ENCODE measurements at regions not wholly inside any gene's neighbourhood (a gene's known extent, or its start where the extent isn't known, plus 50 kb on each side); places are given as distances from the start of the nearest gene placed in this dataset.

GRCh38 chr2:185215497-185215896 is 523.1 kb upstream of the FSIP2 start:
- no peak for TF ChIP-seq CTCF (IDR thresholded peaks at IDR 0.05; ENCODE audit: low read depth, low read length)
- DNase-seq (ENCODE audit: extremely low read depth, low read depth): no peak

GRCh38 chr2:185219981-185220380 is 518.6 kb upstream of the FSIP2 start:
- no peak for DNase-seq (ENCODE audit: extremely low read depth, low read depth)
- no peak for TF ChIP-seq CTCF (IDR thresholded peaks at IDR 0.05; ENCODE audit: low read depth, low read length)

GRCh38 chr2:185222311-185222710 is 516.3 kb upstream of the FSIP2 start:
- TF ChIP-seq CTCF (IDR thresholded peaks at IDR 0.05; ENCODE audit: low read depth, low read length): no peak
- DNase-seq (ENCODE audit: extremely low read depth, low read depth): no peak

GRCh38 chr2:185227391-185227790 is 511.2 kb upstream of the FSIP2 start:
- no peak for DNase-seq (ENCODE audit: extremely low read depth, low read depth)
- no peak for TF ChIP-seq CTCF (IDR thresholded peaks at IDR 0.05; ENCODE audit: low read depth, low read length)

GRCh38 chr2:185239491-185239890 is 499.1 kb upstream of the FSIP2 start:
- no peak for DNase-seq (ENCODE audit: extremely low read depth, low read depth)
- TF ChIP-seq CTCF (IDR thresholded peaks at IDR 0.05; ENCODE audit: low read depth, low read length): no peak

GRCh38 chr2:185240796-185241195 is 497.8 kb upstream of the FSIP2 start:
- no peak for DNase-seq (ENCODE audit: extremely low read depth, low read depth)
- no peak for TF ChIP-seq CTCF (IDR thresholded peaks at IDR 0.05; ENCODE audit: low read depth, low read length)

GRCh38 chr2:185241556-185241955 is 497.0 kb upstream of the FSIP2 start:
- no peak for TF ChIP-seq CTCF (IDR thresholded peaks at IDR 0.05; ENCODE audit: low read depth, low read length)
- DNase-seq (ENCODE audit: extremely low read depth, low read depth): no peak
